ENCODE measurements at regions not wholly inside any gene's neighbourhood (a gene's known extent, or its start where the extent isn't known, plus 50 kb on each side); places are given as distances from the start of the nearest gene placed in this dataset.

DNA sequence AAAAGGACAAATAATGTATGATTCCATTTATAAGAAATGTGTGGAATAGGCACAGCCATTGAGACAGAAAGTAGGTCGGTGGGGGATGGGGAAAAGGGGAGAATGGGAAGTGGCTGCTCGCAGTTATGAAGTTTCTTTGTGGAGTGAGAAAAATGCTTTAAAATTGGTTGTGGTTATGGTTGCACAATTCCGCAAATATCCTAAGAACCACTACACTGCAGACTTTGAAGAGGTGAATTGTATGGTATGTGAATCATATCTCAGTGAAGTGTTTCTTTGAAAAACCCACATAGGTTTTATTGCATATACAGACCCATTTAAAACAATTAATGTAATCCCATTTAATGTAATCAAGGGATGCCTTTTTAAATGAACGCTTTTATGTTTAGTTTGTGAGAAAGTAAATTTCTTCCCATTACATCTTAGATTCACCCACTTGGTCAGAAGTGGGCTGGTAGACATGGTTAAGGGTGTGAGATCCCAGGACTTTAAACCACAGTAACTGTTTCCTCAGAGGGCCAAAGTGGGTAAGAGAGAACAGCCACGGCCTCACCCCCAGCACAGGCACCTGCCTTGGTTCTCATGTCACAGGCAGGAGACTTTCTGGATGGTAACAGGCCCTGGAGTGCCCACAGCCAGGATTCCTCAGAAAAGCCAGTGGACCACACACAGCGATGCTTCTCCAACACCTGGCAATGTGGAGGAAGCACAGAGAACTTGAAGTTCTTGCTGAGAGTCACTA is 119.3 kb upstream of the GJB6 start:
- DNase-seq (ENCODE audit: low spot score): peak; percentile 5

DNA sequence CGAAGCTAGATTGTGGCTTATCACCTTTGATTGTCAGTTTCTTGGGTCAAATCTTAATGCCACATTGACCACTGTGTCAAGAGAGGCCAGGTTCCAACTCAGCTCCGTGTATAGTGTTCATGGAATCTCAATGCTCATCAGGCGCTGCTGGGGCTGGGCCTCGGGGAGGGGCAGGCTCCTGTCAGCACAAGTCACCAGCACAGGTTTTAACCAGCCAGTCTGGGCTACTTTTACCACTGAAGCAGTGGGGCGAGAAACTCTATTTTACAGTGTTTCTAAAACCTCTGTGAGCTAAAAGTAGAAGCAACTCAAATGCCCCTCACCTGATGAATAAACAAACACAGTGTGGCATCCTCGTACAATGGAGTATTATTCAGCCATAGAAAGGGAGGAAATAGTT is 118.7 kb upstream of the GJB6 start:
- no peak for DNase-seq (ENCODE audit: low spot score)

GRCh38 chr13:20350382-20350763 is 118.3 kb upstream of the GJB6 start:
- no peak for DNase-seq (ENCODE audit: low spot score)

DNA sequence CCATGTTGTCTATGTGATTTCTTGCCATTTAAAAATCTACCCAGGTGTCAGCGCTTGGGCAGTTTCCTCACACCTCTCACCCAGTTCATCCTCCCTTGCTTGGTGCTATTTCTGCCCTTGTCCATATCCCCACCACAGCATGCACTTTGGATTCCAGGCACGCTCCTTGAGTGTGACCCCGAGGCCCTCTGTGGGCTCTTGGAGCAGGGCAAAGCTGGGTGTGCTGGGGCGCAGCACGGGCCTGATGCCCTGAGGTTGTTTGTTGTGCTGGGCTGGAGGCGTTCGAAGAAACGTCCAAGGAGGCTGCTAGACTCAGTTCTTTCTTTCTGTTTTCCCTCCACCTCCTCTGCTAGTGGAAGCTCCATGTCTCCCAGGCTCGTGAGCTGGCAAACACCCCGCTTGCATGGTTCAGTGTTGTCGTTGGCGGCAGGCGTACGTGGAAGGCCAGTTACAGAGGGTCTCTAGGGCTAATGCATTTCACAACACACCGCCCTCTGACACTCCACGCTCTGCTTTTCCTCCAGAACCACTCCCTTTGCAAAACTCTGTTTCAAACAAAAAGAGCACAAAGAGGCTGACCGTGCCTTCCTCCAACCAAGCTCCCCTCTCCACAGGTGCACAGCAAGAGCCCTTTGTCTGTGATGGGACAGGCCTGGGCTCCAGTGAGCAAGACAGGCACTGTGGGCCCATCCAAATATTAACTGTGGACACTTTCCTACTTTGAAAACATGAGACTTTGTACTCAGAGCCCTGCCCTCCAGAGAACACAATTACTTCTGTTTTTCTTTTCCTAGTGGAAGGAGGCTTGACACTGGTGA is 117.7 kb upstream of the GJB6 start:
- DNase-seq (ENCODE audit: low spot score): no peak

DNA sequence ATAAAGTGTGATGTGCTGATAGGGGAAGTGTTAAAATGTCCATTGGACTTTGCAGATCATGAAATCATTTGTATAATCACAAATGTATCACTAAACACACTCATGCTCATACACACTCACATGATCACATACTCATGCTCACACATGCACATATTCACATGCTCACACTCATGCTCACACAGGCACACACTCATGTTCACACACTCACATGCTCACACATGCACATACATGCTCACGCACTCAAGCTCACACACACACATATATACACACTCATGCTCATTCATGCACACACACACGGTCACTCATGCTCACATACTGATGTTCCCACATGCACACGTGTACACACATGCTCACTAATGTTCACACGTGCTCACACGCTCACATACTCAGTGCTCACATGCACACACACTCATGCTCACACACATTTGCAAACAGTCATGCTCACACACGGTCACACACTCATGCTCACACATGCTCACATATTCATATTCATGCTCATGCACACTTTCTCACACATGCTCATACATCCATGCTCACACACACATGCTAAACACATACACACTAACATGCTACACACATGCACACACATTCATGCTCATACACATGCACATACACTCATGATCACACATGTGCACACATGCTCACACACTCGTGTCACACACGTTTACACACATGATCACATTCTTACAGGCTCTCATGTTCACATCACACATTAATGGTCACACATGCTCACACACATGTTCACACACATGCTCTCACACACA is 116.7 kb upstream of the GJB6 start:
- no peak for DNase-seq (ENCODE audit: low spot score)

DNA sequence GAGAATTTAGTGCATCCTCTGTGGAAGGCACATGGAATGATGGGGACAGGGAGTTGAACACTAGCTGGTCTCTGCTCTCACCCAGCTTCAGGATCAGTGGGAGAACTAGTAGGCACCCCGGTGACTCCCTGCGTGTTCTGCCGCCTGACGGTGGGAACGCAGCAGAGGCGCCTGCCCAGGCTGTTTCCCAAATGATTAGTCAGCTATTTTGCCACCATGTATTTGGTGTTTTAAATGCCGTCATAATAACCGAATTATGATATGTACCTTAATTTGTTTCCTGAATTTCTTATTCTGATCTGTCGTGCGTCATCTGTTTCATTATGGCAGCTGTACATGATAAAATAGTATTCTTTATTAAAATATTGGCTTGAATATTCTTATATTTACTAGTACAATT is 115.9 kb upstream of the GJB6 start:
- DNase-seq (ENCODE audit: low spot score): no peak

DNA sequence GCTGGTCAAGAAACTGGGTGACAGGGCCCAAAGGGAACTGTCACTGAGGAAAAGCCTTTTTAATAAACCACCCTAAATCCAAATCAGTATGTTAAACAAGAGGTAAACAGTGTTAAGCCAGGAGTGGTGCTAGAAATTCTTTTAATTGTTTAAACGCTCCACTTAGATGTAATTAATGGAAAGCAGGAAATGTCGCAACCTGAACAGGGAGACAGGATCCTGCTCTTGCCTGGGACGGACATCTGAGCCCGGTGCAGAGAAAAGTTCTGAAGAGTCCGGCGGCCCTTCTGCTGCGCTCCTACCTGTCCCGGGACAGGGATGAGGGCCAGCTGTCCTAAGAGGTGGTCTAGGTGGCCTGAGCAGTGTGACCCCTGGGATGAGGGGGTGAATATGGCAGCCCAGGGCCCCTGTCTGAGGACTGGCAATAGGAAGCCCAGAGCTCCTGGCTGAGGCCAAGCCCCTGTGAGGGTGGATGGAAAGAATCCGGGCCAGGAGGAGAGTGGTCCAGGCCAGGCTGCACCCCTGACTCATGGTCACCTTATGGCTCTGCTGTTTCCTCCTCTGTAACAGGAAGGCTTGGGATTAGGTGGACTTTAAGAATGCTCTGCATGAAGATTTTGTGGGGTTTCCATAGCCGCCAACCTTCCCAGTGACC is 112.8 kb upstream of the GJB6 start:
- no peak for DNase-seq (ENCODE audit: low spot score)

DNA sequence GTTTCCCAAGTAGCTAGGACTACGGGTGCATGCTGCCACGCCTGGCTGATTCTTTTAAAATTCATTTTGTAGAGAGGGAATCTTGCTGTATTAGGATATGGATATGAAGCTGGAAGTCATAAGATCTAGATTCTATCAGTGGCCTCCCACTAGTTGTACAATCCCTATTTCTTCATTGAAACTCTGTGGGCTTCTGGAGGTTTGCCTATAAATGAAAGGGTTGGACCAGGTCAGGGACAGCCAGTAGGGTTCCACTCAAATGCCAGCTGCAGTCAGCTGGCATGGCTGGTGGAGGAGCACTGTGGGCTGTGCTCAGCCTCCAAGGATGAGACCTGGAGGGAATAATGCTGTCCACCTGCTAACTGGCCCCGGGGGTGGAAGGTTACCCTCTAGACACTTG is 110.2 kb upstream of the GJB6 start:
- DNase-seq (ENCODE audit: low spot score): no peak

DNA sequence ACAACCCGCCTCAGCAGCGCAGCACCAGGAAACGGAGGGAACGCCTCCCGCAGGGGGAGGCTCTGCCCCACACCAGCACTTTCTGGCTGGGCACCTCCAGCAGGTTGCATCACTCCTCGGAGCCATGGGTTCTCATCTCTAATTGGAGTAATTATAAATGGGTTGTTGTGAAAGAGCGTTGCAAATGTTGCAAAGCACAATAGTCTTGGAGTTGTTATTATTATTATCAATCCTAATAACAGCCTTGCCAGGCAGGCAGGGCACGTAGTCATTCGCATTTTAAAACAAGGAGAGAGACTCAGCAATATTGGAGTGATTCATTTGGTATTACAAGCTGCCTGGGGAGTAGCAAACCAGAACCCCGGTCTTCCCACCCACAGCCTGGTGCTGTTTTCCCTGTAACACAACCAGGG is 108.6 kb upstream of the GJB6 start:
- DNase-seq (ENCODE audit: low spot score): no peak

DNA sequence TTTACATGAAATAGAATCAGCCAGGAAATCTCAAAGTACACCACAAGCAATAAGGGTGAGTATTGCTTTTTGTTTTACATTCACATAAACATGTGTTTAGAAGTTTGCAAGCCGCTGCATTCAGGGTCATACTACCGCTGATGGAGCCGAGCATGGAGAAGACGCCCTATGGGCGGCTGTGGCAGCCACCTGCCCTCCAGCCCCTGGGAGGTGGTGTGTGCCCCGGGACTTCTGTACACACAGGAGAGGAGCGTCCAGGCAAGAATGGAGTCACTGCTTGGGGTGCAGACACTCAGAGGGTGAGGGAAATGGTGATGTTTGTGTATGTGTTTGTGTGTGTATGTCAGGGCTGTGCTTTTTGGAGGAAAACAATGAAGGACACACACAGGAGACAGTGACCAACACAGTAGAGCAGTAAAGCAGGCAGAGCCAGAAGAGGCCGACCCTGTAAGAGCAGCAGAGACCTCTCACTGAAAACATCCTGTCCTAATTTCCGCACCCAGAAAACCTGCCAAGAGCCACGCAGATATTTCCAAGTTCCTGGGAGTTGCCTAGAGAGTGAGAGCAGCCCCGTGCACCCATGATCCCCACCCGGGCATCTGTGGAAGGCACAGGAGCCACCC is 108.1 kb upstream of the GJB6 start:
- DNase-seq (ENCODE audit: low spot score): no peak

DNA sequence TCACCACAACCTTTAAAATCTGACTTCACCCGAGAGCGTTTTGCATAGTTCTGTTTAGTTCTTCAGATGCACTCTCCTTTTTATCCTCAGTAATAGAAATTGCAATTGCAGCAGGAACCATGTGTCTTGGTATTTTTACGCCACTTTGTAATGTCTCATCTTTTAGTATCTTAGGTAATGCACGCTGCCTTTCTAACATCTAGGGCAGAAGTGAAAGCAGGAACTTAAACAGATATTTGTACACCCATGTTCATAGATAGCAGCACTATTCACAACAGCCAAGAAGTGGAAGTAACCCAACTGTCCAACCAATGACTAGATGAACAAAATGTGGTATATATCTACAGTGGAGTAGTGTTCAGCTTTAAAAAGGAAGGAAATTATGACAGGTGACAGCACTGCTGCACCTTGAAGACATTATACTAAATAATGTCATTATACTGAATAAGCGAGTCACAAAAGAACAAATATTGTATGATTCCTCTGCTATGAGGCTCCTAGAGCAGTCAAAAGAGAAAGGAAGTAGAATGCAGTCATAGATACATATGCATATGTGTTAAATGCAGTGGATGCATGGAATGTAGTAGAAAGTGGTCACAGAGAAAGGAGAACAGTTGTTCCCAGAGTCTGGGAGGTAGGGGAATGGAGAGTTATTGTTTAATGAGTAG is 105.9 kb upstream of the GJB6 start:
- no peak for DNase-seq (ENCODE audit: low spot score)

DNA sequence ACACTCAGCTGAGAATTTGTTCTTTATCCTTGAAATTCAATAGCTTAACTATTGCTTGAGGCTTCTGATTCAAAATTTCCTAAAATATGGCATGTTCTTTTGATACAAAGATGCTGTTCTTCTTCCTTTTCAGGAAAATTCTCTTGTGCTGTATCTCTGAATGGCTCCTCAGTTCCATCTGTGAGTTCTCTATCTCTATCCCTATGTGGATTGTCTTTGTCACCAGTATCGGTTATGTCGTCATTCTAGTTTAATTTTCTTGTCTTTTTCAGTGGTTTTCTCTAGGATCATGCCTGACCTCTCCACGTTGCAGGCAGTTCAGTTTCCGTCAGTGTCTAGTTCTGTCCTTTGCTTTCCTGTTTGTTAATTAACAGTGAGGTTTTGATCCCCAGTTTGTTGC is 104.6 kb upstream of the GJB6 start:
- no peak for DNase-seq (ENCODE audit: low spot score)

GRCh38 chr13:20334309-20334708 is 102.2 kb upstream of the GJB6 start:
- no peak for DNase-seq (ENCODE audit: low spot score)

DNA sequence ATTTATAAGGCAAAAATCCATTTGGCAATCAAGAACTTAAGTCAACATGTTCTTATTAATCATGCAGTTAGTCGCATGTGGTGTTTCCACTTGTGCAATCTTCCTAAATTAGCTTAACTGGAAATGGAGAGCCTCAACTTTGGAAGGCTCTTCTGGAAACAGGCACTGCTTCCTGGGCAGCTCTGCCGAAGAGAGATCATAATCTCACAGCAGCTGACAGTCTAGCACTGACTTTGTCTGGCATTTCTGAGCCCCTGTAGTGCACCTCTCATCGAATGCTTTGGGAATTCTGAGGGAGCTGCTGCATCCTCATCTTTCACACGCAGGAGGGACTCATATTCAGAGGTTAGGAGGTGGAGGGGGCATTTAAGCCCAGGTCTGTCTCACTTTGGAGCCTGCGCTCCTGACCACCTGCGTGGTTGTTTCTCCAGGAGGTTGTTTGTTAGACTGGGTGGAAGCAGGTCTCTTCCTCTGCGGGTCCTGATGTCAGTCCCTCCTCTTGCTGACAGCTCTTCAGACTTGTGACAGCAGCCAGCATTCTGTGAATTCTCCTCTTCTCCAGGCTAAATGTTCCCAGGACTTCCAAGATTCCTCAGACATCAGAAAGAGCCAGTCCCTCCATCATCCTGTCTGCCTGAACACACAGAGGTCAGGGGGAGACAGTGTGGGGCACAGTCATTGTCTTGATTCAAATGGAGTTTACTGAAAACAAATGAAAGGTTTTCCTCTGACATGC is 100.4 kb upstream of the GJB6 start:
- no peak for DNase-seq (ENCODE audit: low spot score)

- no peak for DNase-seq (ENCODE audit: low spot score)
Observed at GRCh38 chr13:20331949-20332348, 99.8 kb upstream of the GJB6 start.

- no peak for DNase-seq (ENCODE audit: low spot score)
Observed at GRCh38 chr13:20331419-20331818, 99.3 kb upstream of the GJB6 start.

DNA sequence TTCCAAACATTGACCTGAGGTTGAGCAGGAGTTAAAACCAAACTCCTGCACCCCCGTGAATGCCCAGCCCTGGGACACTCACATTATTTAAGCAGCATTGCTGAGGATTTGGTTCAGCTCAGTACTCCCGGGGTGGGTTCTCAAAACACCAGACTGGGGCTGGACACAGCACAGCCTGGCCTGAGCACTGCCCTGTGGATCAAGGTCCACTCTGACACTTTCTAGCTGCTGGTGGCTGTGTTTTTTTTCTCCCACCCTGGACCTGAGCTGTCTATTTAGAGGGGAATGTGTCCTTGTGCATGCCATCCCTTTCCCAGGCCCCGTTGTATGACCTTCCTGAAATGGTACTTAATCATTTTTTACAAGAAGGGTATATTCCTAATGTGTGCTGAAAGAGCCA is 94.7 kb upstream of the GJB6 start:
- DNase-seq (ENCODE audit: low spot score): no peak

- DNase-seq (ENCODE audit: low spot score): no peak
Observed at GRCh38 chr13:20326276-20326675, 94.2 kb upstream of the GJB6 start.

- no peak for DNase-seq (ENCODE audit: low spot score)
Observed at GRCh38 chr13:20320885-20321284, 88.8 kb upstream of the GJB6 start.

DNA sequence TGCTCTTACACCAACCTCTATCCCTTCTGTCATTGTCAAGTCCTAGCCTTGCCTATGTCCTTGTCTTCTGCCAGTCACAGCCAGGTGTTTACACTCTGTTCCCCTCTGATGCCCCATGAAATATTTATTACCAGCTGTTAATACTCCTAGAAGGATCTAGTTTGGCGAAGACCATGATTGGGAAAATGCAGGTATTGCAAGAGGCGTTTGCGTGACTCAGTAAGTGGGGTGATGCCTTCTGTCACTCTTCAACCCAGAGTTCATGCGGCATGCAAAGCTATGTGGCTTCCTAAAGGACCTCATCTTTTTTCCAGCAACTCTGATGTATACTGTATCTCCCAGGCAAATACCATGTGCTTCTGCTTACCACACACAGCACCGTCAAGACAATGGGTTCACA is 81.8 kb upstream of the GJB6 start:
- no peak for DNase-seq (ENCODE audit: low spot score)

- no peak for DNase-seq (ENCODE audit: low spot score)
Observed at GRCh38 chr13:20312292-20312691, 80.2 kb upstream of the GJB6 start.
